ENCODE measurements at regions not wholly inside any gene's neighbourhood (a gene's known extent, or its start where the extent isn't known, plus 50 kb on each side); places are given as distances from the start of the nearest gene placed in this dataset.

GRCh38 chr20:51958099-51959065, 156.1 kb upstream of the SALL4 start:
- no peaks in the 10 kb centered on the region for H3K9me3 ChIP-seq
- no peaks in the 10 kb centered on the region for H3K4me1 ChIP-seq
- TF ChIP-seq POLR2A (IDR thresholded peaks at IDR 0.05) (no peak), POLR2AphosphoS5 (IDR thresholded peaks at IDR 0.05) (no peak), CTCF (IDR thresholded peaks at IDR 0.05) (no peak)
- no peaks in the 10 kb centered on the region for H3K27me3 ChIP-seq
- intact Hi-C loops (cut with DNase I; ENCODE audit: low total_unique reads): no loop called here
- no peak overlapping the region for H3K27ac ChIP-seq
- H3K36me3 ChIP-seq: no peaks in the 10 kb centered on the region
- H3K4me3 ChIP-seq: no peak overlapping the region
- DNase-seq (ENCODE audit: low spot score in 2 of 2): no peak

GRCh38 chr20:51955756-51956155, 153.4 kb upstream of the SALL4 start:
- Histone ChIP-seq H3K36me3 (no peaks in the 10 kb centered on the region), H3K4me3 (no peak overlapping the region), H3K9me3 (no peaks in the 10 kb centered on the region), H3K27me3 (no peaks in the 10 kb centered on the region), H3K27ac (no peak overlapping the region), H3K4me1 (no peaks in the 10 kb centered on the region)
- no peak for DNase-seq (ENCODE audit: low spot score in 2 of 2)
- TF ChIP-seq POLR2A (IDR thresholded peaks at IDR 0.05) (no peak), CTCF (IDR thresholded peaks at IDR 0.05) (no peak), POLR2AphosphoS5 (IDR thresholded peaks at IDR 0.05) (no peak)
- intact Hi-C loops (cut with DNase I; ENCODE audit: low total_unique reads): no loop called here

GRCh38 chr20:51953731-51954340, 151.5 kb upstream of the SALL4 start:
- intact Hi-C loops (cut with DNase I; ENCODE audit: low total_unique reads): no loop called here
- no peak for TF ChIP-seq CTCF (IDR thresholded peaks at IDR 0.05)
- TF ChIP-seq POLR2A (IDR thresholded peaks at IDR 0.05): no peak
- no peak for TF ChIP-seq POLR2AphosphoS5 (IDR thresholded peaks at IDR 0.05)
- H3K36me3 ChIP-seq: no peaks in the 10 kb centered on the region
- H3K27me3 ChIP-seq: no peaks in the 10 kb centered on the region
- no peak for DNase-seq (ENCODE audit: low spot score in 2 of 2)
- no peaks in the 10 kb centered on the region for H3K4me1 ChIP-seq
- H3K27ac ChIP-seq: no peak overlapping the region
- no peak overlapping the region for H3K4me3 ChIP-seq
- H3K9me3 ChIP-seq: no peaks in the 10 kb centered on the region

GRCh38 chr20:51950926-51951325, 148.6 kb upstream of the SALL4 start:
- no peaks in the 10 kb centered on the region for H3K9me3 ChIP-seq
- no peaks in the 10 kb centered on the region for H3K27me3 ChIP-seq
- H3K36me3 ChIP-seq: no peaks in the 10 kb centered on the region
- TF ChIP-seq POLR2AphosphoS5 (IDR thresholded peaks at IDR 0.05) (no peak), CTCF (IDR thresholded peaks at IDR 0.05) (no peak)
- no peak for DNase-seq (ENCODE audit: low spot score in 2 of 2)
- intact Hi-C loops (cut with DNase I; ENCODE audit: low total_unique reads): no loop called here
- H3K4me1 ChIP-seq: no peaks in the 10 kb centered on the region
- no peak overlapping the region for H3K27ac ChIP-seq
- H3K4me3 ChIP-seq: no peak overlapping the region

- TF ChIP-seq POLR2AphosphoS5 (IDR thresholded peaks at IDR 0.05) (no peak), CTCF (IDR thresholded peaks at IDR 0.05) (no peak), POLR2A (IDR thresholded peaks at IDR 0.05) (no peak)
These were observed 144.3 kb upstream of the SALL4 start for GRCh38 chr20:51946586-51946985.

More at GRCh38 chr20:51946586-51946985, 144.3 kb upstream of the SALL4 start:
- Histone ChIP-seq H3K36me3 (no peaks in the 10 kb centered on the region), H3K4me1 (no peaks in the 10 kb centered on the region), H3K9me3 (no peaks in the 10 kb centered on the region), H3K4me3 (no peak overlapping the region), H3K27ac (no peak overlapping the region), H3K27me3 (no peaks in the 10 kb centered on the region)
- no peak for DNase-seq (ENCODE audit: low spot score in 2 of 2)
- intact Hi-C loops (cut with DNase I; ENCODE audit: low total_unique reads): no loop called here
